ENCODE measurements at regions not wholly inside any gene's neighbourhood (a gene's known extent, or its start where the extent isn't known, plus 50 kb on each side); places are given as distances from the start of the nearest gene placed in this dataset.

- TF ChIP-seq, protein P1, sequence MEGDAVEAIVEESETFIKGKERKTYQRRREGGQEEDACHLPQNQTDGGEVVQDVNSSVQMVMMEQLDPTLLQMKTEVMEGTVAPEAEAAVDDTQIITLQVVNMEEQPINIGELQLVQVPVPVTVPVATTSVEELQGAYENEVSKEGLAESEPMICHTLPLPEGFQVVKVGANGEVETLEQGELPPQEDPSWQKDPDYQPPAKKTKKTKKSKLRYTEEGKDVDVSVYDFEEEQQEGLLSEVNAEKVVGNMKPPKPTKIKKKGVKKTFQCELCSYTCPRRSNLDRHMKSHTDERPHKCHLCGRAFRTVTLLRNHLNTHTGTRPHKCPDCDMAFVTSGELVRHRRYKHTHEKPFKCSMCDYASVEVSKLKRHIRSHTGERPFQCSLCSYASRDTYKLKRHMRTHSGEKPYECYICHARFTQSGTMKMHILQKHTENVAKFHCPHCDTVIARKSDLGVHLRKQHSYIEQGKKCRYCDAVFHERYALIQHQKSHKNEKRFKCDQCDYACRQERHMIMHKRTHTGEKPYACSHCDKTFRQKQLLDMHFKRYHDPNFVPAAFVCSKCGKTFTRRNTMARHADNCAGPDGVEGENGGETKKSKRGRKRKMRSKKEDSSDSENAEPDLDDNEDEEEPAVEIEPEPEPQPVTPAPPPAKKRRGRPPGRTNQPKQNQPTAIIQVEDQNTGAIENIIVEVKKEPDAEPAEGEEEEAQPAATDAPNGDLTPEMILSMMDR (IDR thresholded peaks at IDR 0.05): no peak
- TF ChIP-seq POLR2A (IDR thresholded peaks at IDR 0.05): no peak
These were observed 294.6 kb downstream of the TTLL7 start for GRCh38 chr1:83704350-83704749.
